Superior temporal gyrus (tissue), 1 donor: ENCODE measurements at regions not wholly inside any gene's neighbourhood (a gene's known extent, or its start where the extent isn't known, plus 50 kb on each side); places are given as distances from the start of the nearest gene placed in this dataset.

Source experiments
- DNase-seq: peaks from one replicate; pipeline ENCODE4 v3.0.0-alpha.2; 2016; ENCODE audit errors: extremely low spot score

DNA sequence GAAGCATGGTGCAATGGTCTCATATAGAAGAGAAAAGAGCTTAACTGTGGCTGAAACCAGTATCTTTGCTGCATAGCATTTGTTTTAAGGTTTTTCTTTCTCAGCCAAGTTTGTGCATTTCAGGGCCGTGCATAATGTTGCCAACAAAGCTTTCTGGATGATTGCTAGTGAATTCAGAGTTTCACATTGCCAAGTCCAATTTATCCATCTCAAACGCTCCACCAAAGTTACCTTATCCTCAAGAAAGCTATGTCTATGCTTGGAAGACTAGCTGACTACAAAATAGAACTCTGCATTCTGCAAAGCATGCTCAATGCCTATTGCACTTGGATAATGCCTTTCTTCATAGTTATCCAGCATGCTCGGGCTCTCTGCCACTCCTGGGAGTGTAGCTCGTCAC, 535.8 kb upstream of the SGCG start:
- DNase-seq, result no peak

DNA sequence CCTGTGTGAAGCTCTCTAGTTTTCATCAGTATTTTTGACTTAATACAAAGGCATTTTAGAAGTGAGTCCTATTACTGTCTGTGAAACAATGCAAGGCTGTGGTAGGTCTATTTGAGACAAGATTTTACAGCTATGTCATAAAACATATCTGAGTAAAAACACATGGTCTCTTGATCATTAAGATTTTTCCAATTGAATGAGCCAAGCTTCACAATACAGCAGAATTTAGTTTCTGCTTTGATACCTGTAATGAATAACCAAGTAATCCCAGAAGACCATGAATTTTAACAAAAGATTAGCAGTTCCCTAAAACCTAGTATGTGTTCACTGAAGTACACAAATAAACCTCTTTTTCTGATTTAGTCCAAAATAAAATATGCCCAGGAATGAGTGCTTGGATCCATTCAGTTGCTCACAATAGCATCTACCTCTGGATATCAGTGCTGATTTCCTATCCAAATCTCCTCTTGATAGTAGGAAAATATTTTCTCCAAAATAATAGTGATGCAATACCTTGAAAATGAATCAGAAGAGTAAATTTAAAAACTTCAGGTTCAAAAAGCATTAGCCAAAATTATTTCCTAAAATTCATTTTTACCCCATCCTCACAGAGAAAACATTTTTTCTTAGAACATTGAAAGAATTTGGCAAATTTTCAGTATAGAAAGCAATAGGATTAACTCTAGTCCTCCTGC, 533.5 kb upstream of the SGCG start:
- DNase-seq, result no peak

DNA sequence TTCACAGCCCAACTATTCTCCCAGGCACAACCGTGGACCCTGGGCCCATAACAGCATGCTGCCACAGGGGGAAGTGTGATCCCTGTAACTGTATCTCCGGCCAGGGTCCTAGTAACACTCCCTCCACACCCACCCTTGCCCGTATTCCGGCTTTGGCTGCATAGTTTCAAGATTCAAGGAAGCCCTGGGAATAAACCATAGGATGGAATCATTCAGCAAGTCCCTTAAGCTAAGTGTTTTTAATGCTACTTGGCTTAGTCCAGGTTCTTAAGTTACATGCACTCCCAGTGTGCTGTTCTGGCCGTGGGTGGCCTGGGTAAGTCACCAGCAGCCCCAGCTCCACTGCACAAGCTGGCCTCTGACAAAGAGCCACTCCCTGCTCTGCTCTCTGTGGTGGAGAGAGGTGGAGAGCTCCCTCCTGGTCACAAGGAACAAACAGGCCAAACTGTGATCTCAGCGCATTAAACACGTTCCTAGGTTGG, 532.4 kb upstream of the SGCG start:
- no peak for DNase-seq

DNA sequence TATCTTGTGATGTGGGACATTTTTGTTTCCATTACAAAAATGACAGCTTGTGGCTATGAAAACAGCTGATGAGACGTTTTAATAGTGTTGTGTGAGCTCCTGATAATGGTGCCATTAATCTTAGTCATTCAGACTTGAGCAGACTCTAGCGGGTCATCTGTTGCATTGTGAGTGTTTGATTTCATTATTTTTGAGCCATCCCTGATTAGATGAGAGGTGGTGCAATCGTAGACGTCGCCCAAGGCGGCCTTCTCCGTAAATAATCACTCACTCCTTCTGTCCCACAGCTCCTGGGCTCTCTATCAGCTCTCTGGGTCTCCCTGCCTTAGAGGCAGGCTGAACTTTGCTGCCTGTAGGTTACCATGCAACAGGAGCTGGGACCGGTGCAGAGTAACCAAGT, 528.0 kb upstream of the SGCG start:
- DNase-seq, result no peak

DNA sequence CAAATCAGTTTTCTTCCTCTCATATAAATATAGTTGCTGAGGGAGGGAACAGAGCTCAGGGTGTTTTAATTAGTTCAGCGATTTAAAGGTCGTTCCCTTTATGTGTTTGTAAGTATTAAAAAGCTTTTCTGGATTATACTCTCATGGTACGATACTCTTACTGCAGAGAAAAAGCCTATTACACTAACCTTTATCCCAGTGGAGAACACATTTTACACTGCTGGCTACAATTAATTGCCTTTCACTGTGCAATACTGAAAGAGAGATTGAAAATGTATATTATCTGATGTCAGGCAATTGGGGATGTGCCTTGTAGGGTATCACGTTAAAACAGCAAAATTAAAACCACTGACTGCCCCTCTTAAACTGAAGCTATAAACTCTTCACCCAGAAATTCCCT, 526.9 kb upstream of the SGCG start:
- no peak for DNase-seq

DNA sequence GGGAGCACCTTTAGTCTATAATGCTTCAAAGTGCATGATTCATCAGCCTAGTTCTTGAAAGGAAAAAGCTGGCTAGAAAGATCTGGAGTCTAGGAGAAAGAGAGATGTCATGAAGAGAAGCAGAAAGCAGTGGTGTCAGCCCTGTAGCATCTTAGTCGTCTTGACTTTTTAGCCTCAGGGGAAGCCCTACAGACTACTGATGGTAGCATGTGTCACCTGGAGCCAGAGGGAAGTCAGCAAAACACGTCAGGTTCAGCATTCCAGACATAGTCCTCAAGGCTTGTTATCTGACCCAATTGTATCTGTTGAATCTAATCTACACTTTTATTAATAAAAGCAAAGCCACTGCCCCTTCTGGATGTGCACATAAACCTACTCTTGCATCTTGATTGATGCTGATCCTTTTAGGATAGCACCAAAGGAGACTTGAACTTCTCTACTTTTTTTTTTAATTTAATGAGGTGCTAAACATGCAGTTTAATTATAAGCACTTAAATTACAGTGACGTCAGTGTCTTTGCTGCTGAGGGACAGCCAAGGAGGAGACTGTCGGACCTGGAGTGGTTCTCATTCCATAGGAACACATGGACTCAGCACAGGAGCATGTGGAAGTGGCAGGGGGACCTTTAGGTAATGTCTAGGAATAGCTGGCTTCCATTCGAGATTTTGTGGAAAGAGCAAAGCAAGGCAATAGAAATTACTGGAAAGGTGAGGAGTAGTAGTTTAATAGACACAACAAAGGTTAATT, 525.5 kb upstream of the SGCG start:
- no peak for DNase-seq

DNA sequence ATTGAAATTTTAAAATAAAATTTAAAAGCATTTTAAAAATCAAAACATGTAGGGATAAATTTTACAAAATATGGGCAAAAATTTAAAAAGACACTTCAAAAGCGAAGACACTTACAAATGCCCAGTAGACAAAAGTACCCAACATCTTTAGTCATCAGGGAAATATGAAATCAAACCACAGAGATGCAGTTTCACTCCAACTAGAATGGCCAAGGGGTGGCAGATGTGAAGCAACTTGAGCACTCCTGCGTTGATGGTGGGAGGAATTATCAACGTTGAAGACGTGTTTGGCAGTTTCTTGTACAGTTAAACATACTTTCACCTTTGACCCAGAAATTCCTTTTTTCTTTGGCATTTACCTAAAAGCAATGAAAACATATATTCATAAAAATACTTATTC, 518.0 kb upstream of the SGCG start:
- DNase-seq, result no peak

DNA sequence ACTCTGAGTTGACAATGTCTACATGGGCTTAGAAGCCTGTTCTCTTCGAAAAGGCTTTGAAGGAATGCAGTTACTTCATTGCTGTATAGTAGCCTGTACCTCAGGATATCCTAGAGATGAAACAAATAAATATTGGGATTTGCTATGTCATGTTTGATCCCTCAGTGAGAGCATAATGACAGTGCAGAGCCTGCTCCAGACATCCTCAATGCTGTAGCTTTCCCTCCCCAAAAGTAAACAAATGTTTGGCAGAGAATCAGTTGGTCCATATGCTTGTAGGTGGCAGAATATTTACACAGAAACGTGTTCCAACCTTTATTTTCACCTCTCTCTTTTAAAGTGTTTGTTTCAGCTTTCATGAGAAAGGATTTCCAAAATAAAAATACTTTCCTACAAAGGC, 515.3 kb upstream of the SGCG start:
- DNase-seq, result no peak

DNA sequence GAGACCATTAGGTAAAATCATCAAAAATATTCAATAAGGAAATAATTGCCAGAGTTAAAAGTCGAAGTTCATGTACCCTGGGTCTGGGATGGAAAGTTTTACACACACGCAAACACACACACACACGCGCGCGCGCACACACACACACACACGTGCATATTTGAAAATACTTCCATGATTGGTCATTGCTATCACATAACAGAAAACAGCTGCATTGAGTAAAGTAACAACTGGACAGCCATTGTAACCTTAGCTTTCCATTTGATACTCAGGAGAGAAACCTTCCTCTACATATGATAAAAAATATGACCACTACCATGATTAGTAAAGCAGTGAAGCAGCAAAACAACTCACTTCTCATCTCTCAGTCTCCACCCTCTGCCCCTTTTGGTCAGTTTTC, 490.0 kb upstream of the SGCG start:
- no peak for DNase-seq

DNA sequence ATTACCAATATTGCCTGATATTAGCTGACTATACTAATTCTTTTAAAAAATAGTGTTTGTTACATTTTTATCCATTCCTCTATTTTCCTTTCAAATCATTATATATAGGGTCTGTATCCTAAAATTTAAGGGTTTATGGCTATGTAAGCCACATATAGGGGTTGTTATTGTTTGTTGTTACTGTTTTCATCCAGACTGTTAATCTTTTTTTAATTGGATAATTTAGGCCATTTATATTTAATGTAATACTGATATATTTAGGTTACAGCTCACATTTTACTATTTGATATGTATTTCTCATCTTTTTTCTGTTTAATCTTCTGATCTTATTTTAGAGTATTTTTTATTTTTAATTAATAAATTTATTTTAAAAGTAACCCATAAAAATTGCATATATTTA, 487.1 kb upstream of the SGCG start:
- DNase-seq, result no peak

DNA sequence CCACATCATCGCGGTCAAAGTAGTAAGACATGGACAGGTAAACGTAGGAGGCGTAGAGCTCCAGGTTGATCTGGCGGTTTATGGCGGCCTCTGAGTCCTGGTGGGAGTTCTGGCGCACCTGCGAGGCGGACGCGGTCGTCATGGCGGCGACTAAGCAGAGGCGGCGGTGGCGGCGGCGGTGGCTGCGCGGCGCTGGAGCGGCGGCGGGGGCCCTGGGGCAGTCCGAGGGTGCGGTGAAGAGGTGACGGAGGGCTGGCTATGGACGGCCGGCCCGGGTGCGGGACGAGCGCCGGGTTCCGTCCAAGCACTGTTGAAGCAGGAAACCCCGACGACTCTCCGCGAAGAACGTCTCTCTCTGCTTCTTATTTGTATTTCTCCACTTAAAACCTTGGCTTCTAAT, 484.3 kb upstream of the SGCG start:
- DNase-seq, result no peak

DNA sequence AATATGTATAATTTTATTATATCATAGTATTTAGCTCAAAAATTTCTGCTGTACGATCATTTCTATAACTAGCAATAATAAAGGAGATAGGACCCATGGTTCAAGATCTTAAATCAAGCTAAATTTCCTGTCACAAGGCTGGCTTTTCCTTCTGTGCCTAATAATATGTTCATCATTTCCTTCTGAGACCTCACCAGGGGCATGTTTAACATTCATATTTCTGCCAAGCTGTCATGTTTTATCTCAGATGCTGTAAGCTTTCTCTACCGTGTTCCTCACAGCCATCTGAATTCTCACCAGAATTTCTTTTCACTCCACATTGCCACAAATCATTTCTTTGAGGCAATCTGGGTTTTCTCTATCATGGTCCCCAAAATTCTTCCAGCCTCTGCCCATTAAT, 482.3 kb upstream of the SGCG start:
- DNase-seq, result no peak

DNA sequence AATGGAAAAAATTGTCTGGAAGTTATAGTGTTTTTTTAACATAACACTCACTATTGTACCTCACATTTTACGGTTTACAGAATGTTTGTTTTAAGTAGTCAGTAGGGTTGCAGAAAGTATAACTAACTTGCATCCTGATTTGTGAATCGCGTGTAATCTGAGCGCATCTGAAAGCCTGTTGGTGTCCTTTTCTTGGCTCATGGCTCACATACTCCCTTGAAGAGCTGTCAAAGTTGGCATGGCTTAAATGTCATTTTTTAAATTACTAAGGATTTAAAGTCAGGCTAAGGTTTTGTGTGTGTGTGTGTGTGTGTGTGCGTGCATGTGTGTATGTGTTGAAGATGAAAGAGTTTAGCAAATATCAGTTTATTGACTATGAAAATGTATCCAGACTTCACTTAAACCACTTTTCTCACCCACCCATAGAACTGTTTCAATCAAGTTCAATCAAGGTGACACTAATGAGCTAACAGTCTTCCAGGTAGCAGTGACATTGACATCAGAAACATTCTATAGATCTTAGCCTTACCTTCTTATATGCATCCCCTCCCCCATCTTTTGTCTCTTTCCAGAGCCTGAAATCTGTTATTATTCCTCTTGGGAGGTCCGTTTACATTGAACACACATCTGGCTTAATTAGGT, 480.4 kb upstream of the SGCG start:
- DNase-seq, result no peak

DNA sequence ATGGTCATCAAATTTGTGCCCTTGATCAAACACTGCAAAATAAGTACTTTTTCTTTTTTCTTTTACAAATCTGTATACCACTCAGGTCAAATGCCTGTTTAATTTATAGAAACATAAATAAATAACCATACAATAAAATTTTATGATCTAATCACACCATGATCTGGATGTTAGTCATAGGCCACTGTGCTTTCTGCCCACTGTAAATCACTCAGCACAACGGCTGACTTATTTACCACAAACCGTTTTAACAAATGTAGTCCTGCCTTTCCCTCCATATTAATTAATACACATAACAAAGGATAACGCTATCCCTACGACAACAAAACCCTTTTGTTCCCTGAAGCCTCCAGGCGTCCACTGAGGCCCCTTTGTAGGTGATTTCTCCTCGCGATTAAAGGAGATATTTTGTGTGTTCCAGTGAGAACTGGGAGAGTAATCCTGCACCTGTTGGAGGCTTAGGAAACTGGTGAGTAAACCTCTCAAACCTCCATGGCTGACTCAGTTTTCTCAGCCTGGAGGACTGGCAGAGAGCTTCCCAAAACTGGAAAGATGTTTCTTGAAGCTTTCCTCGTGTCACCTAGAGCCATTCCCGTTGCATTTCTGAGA, 477.1 kb upstream of the SGCG start:
- DNase-seq, result no peak

DNA sequence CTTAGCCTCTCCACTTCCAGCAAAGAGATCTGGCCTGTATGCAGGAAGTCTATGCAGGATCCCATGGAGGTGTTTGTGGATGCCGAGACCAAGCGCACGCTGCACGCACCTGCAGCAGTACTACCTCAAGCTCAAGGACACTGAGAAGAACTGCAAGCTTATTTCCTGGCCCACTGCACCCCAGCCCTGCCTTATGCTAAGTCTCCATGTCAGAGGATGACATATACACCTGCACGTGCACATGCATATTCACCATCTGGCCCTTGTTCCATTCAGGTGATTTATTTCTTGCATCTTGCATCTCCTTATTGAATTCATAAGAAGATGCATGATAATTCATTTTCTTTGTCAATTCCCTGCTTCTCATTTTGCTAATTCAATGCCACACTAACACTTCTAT, 472.8 kb upstream of the SGCG start:
- DNase-seq, result no peak

DNA sequence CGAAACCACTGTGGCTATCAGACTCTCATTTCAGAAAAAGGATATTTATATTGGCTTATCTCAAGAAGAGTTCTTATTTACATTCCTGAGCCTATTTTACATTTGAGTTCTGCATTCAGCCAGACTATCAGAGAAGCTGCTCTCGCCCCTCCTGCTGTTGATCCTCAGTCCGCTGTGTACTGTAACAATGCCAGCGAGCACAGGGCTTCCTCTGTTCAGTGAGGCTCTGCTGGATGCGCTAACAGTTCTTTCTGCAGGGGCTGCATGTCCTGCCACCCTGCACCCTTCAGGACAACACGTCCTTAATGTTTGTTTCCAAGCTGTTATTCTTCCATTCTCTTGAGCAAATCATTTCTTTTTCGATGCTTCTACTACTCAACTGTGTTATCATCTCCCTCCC, 463.7 kb upstream of the SGCG start:
- DNase-seq, result peak; percentile 64

DNA sequence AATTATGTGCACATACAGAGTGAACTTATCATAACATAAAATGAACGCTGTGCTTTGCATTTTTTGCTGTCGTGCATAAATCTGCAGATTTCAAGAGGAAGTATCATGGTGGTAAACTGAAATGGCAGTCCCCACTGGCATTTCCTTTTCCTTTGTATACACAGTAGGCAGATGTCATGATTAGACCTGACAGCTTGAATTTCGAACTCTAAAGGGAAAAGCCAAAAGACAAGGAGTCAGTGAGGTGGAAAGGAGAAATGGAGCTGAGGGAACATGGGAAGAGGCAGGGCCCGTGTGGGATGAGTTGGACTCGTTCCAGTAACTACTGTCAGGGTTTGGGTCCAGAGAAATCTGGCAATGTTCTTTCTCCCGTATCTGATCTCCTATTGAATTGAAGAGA, 454.1 kb upstream of the SGCG start:
- DNase-seq, result no peak

DNA sequence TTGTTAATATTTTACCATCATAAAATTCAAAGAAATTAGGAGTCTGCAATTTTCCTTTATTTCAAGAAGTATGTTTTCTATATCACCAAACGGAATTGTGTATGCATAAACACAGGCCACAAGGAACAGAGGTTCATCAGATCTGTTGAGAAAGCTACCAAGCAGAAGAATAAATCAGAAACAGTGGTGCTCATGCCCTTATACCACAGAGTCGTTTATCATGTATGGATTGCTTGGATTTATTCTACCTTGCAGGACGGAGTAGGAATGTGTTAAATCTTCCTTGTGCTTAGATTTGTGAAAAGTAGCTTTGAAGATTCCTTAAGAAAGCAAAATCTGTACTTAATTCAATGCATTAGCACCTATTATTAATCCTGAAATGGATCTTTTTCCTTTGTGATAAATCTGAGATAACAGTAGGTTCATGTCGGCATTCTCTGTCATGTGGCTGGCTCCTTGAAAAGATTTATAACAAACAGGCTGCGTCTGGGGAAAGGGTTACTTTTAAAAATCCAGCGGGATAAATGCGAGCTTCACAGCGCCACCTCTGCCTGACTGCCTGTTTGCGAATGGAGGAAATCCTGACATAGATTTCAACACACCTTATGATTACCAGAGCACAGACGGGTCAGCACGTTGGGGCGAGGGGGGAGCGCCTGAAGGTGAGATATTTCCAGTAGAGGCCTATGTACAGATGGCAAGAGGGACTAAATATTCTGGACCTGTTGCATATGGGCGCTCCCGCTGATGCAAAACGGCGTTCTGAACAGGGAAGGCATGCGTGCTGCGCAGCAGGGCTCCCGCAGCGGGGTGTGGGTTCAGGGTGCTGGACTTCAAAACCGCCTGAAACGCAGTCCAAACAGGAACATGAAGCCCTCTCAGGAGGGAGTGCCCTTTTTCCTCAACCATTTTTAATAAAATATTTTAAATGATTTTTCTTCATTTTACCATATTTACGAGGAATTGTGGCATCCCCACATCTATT, 445.5 kb upstream of the SGCG start:
- DNase-seq, result no peak

DNA sequence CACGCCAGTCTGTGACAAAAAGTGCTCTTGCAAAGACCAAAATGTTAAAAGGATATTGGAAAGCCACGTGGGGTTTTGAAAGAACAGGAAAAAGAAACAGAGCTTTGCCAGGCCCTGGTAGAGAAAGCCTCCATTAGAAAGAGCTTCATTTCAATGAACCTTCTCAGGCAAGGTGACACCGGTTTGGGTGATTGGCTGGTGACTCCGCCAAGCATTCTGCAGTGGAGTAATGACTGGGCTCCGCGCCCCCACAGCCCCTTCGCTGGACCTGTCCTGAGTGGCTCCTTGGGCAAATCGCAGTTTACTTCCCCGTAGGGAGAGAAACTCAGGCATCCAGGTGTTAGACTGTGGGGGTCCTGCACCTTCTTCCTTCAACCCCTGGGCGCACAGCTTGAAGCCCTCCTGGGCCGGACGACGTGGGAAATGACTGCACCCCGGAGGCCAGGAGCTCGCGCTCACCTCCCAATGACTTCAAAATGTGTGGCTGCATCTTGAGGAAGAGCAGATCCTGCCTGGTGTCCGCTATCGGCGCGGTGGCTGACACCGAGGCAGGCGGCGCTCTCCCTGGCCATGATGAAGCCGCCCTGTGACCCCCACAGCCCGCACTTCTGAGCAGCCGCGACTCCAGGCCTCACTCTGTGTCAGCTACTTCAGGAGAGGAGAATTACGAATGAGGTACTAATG, 444.6 kb upstream of the SGCG start:
- no peak for DNase-seq

DNA sequence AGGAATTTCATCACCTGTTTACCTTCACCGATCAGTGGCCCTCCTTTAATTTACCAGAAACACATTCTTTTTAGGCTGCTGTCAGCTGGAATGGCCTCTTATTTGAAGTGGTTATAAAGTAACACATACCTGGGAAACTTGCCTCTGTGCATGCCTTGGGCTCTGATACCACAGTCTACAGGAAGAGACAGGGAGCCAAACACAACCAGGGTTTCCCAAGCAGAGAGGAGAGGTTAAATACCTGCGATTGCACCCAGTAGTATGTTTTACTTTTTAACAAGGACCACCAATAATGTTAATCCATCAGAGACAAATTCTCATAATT, 444.0 kb upstream of the SGCG start:
- no peak for DNase-seq

DNA sequence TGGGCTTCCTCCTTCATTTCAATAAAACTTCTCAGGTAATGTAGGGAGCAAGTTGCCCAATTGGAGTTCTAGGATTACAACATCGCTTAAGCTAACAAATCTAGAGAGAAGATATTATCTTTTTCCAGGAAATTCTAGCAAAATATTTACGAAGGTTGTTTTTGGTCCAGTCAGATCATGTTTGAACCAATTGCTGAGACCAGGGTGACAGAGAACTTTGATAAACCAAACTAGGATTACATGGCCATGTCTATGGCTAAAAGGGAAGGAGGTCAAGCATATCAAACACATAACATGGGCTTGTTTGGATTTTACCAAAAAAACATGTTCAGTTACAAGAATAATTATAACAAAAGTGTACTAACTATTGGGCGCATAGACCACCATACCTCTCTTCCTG, 442.4 kb upstream of the SGCG start:
- no peak for DNase-seq
